OCI-LY1 (cell line): ENCODE measurements at regions not wholly inside any gene's neighbourhood (a gene's known extent, or its start where the extent isn't known, plus 50 kb on each side); places are given as distances from the start of the nearest gene placed in this dataset.

Source experiments
- EZH2 ChIP-seq: fragments of 200-600 bp; sonication (generic), shearing (Covaris generic); IDR thresholded peaks from 2 replicates; pipeline ENCODE4 v1.8.0; 2017; ENCODE audit warnings: borderline replicate concordance, mixed run types, mild to moderate bottlenecking, antibody characterized with exemption, low read length, moderate library complexity, mixed read lengths
- TF ChIP-seq, protein P1 (sequence below): fragments of 200-600 bp; sonication (generic), shearing (Covaris generic); IDR thresholded peaks from 2 replicates; pipeline ENCODE4 v1.5.1; 2017; ENCODE audit warnings: mild to moderate bottlenecking, antibody characterized with exemption, low read length, moderate library complexity, mixed read lengths

DNA sequence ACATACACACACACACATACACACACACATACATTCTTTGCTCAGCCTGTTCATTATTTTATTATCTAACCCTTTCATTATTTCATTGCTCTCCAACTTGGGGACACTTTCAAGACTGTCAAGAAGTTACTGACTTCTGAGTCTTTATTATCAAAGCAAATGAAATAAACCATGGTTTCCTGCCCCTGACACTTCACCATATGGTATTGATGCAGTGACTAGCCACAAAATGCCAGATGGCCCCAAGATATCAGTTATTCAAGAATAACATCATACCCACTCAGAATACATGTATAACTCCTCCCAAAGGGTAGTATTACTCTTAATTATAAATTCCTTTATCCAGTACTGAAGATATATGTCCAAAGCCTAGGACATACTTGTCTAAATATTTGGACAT lies 197.3 kb downstream of the MRPL39 start:
- TF ChIP-seq, protein P1, sequence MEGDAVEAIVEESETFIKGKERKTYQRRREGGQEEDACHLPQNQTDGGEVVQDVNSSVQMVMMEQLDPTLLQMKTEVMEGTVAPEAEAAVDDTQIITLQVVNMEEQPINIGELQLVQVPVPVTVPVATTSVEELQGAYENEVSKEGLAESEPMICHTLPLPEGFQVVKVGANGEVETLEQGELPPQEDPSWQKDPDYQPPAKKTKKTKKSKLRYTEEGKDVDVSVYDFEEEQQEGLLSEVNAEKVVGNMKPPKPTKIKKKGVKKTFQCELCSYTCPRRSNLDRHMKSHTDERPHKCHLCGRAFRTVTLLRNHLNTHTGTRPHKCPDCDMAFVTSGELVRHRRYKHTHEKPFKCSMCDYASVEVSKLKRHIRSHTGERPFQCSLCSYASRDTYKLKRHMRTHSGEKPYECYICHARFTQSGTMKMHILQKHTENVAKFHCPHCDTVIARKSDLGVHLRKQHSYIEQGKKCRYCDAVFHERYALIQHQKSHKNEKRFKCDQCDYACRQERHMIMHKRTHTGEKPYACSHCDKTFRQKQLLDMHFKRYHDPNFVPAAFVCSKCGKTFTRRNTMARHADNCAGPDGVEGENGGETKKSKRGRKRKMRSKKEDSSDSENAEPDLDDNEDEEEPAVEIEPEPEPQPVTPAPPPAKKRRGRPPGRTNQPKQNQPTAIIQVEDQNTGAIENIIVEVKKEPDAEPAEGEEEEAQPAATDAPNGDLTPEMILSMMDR: no peak
- TF ChIP-seq EZH2: no peak
